ENCODE measurements at regions not wholly inside any gene's neighbourhood (a gene's known extent, or its start where the extent isn't known, plus 50 kb on each side); places are given as distances from the start of the nearest gene placed in this dataset.

- DNase-seq (no peak), ATAC-seq (ENCODE audit: low read depth) (no peak)
- in situ Hi-C loops (cut with MboI; ENCODE audit: low sequenced_read_pairs), result no loop called here
- H4K91ac ChIP-seq (ENCODE audit: insufficient read depth, low read depth, low read length), result no peak overlapping the region
- H3K9ac ChIP-seq (ENCODE audit: low read depth, low read length), result no peak overlapping the region
- H3K27me3 ChIP-seq (ENCODE audit: control insufficient read depth, insufficient read depth, low read length), result no peaks in the 10 kb centered on the region
- ChIA-PET POLR2A (ENCODE audit: unreplicated experiment) (no interaction called here), CTCF (no interaction called here)
- H3K4me3 ChIP-seq (ENCODE audit: insufficient read depth, low read depth, low read length), result no peak overlapping the region
- no peaks in the 10 kb centered on the region for H3K36me3 ChIP-seq (ENCODE audit: control insufficient read depth, insufficient read depth, low read length)
- dilution Hi-C loops (cut with HindIII; ENCODE audit: low sequenced_read_pairs, unreplicated experiment), result no loop called here
- intact Hi-C loops (cut with micrococcal nuclease), result no loop called here
- no peaks in the 10 kb centered on the region for H3K9me1 ChIP-seq (ENCODE audit: insufficient read depth, low read length)
- no peak overlapping the region for H2AK9ac ChIP-seq (replicated peaks; ENCODE audit: low read depth, low read length, poor library complexity)
- H3K27ac ChIP-seq (ENCODE audit: insufficient read depth, low read length), result no peak overlapping the region
- H2BK20ac ChIP-seq (ENCODE audit: low read depth, low read length), result no peak overlapping the region
- WGBS, 2 experiments (ENCODE audit: extremely low coverage in 2 of 2, insufficient read length in 1 of 2), result no CpG with 5 or more reads among the region's 1 CpG
- BruUV-seq (replicated peaks), result no TSS peak
- H3K4me1 ChIP-seq (ENCODE audit: control insufficient read depth, insufficient read depth, low read length), result no peaks in the 10 kb centered on the region
- H2BK120ac ChIP-seq (ENCODE audit: low read depth, low read length), result no peak overlapping the region
- H3K4ac ChIP-seq (ENCODE audit: low read depth, low read length), result no peak overlapping the region
- no peaks in the 10 kb centered on the region for H4K20me1 ChIP-seq (ENCODE audit: insufficient read depth, low read length)
- no peak overlapping the region for H2BK15ac ChIP-seq (ENCODE audit: low read depth, low read length)
- H3K9me3 ChIP-seq (ENCODE audit: control insufficient read depth, insufficient read depth, low read length), result peaks cover 2% of the 10 kb centered on the region; the same call in 1 of the 2 replicates
- H3K18ac ChIP-seq (ENCODE audit: low read depth, low read length), result no peak overlapping the region
- no peak overlapping the region for H2AFZ ChIP-seq (replicated peaks; ENCODE audit: low read length, poor library complexity)
- no peak overlapping the region for H4K5ac ChIP-seq (ENCODE audit: low read depth, low read length)
- no peak overlapping the region for H3K56ac ChIP-seq (ENCODE audit: extremely low read depth, insufficient read depth, low read length)
- H3K14ac ChIP-seq (replicated peaks; ENCODE audit: low read depth, low read length), result no peak overlapping the region
- H2AK5ac ChIP-seq (ENCODE audit: low read depth, low read length), result no peak overlapping the region
- TF ChIP-seq MAFK (IDR thresholded peaks at IDR 0.05; ENCODE audit: low read depth, low read length) (no peak), RFX5 (IDR thresholded peaks at IDR 0.05; ENCODE audit: low read depth, low read length) (no peak), SMC3 (IDR thresholded peaks at IDR 0.05; ENCODE audit: low read depth, low read length) (no peak), MAZ (IDR thresholded peaks at IDR 0.05; ENCODE audit: borderline replicate concordance, low read depth, low read length) (no peak), MXI1 (IDR thresholded peaks at IDR 0.05; ENCODE audit: borderline replicate concordance, low read depth, low read length) (no peak), CHD1 (IDR thresholded peaks at IDR 0.05; ENCODE audit: low read depth, low read length) (no peak)
- no peak overlapping the region for H4K8ac ChIP-seq (ENCODE audit: low read depth in 2 of 2, low read length in 2 of 2)
- H3K79me1 ChIP-seq (ENCODE audit: low read depth in 1 of 2, low read length in 2 of 2), result no peaks in the 10 kb centered on the region
- no peak overlapping the region for H2BK5ac ChIP-seq (ENCODE audit: low read depth, low read length, poor library complexity, severe bottlenecking)
- no peak overlapping the region for H3K4me2 ChIP-seq (ENCODE audit: low read depth, low read length)
- no peak overlapping the region for H3K23ac ChIP-seq (ENCODE audit: low read depth, low read length)
Measured at GRCh38 chr10:108578258-108578657, 1345.1 kb downstream of the XPNPEP1 start.

Data from IMR-90 (cell line).